CD4-positive, alpha-beta memory T cell (primary cell): ENCODE measurements at regions not wholly inside any gene's neighbourhood (a gene's known extent, or its start where the extent isn't known, plus 50 kb on each side); places are given as distances from the start of the nearest gene placed in this dataset.

ENCODE experiments used
- CTCF ChIA-PET: fragments of 350-600 bp; sonication (Branson Sonifier 250); formaldehyde crosslinking; loops from one replicate; lab custom pipeline; 2021; ENCODE audit warnings: inconsistent platforms; ENCODE audit not compliant: partially characterized antibody; lab: Charles Lee
- POLR2A ChIA-PET: fragments of 350-600 bp; sonication (Branson Sonifier 250); formaldehyde crosslinking; loops from one replicate; lab custom pipeline; 2021; ENCODE audit not compliant: partially characterized antibody; lab: Charles Lee
- DNase-seq, 5 donors: peaks; one replicate each; pipeline versions ENCODE4 v3.0.0 to v3.0.0-alpha.2; 2020 to 2022; ENCODE audit warnings: mixed read lengths in 1 of 5
- H3K27ac ChIP-seq: one replicate; pipeline ENCODE4 v1.7.0; 2013; ENCODE audit warnings: low read depth, low read length
- H3K27me3 ChIP-seq: 2 replicates; pipeline ENCODE4 v1.7.0; 2013; ENCODE audit warnings: mild to moderate bottlenecking, low read length, moderate library complexity; ENCODE audit not compliant: insufficient read depth
- H3K36me3 ChIP-seq: 2 replicates; pipeline ENCODE4 v1.7.0; 2013; ENCODE audit warnings: mild to moderate bottlenecking, low read length, moderate library complexity; ENCODE audit not compliant: insufficient read depth
- H3K4me1 ChIP-seq: 2 replicates; pipeline ENCODE4 v1.7.0; 2013; ENCODE audit warnings: mild to moderate bottlenecking, low read length, moderate library complexity; ENCODE audit not compliant: insufficient read depth
- H3K4me3 ChIP-seq, 2 donors: one replicate each; pipeline ENCODE4 v1.7.0; 2013; ENCODE audit warnings: low read length in 2 of 2, mild to moderate bottlenecking in 1 of 2
- H3K9me3 ChIP-seq, 2 donors: one replicate each; pipeline ENCODE4 v1.7.0; 2013; ENCODE audit warnings: low read length in 2 of 2, control low read depth in 1 of 2; ENCODE audit not compliant: control insufficient read depth in 1 of 2
- H3K27ac Mint-ChIP-seq, 7 donors: one replicate each; pipeline ENCODE4 v1.8.0; 2020 to 2021; ENCODE audit warnings: mixed read lengths in 7 of 7, mild to moderate bottlenecking in 6 of 7, inconsistent platforms in 3 of 7, moderate library complexity in 3 of 7
- H3K27me3 Mint-ChIP-seq, 2 donors: one replicate each; pipeline ENCODE4 v1.8.0; 2020 to 2021; ENCODE audit warnings: mixed read lengths in 2 of 2
- H3K36me3 Mint-ChIP-seq, 2 donors: one replicate each; pipeline ENCODE4 v1.8.0; 2020 to 2021; ENCODE audit warnings: mixed read lengths in 2 of 2, inconsistent platforms in 1 of 2, mild to moderate bottlenecking in 1 of 2
- H3K4me1 Mint-ChIP-seq, 4 donors: one replicate each; pipeline ENCODE4 v1.8.0; 2020 to 2021; ENCODE audit warnings: mixed read lengths in 4 of 4, mild to moderate bottlenecking in 1 of 4
- H3K4me3 Mint-ChIP-seq, 8 donors: one replicate each; pipeline ENCODE4 v1.8.0; 2020 to 2021; ENCODE audit warnings: mixed read lengths in 8 of 8, mild to moderate bottlenecking in 7 of 8, moderate library complexity in 6 of 8, inconsistent platforms in 3 of 8
- H3K9me3 Mint-ChIP-seq, 8 donors: one replicate each; pipeline ENCODE4 v1.8.0; 2020 to 2021; ENCODE audit warnings: mixed read lengths in 8 of 8, mild to moderate bottlenecking in 5 of 8, inconsistent platforms in 3 of 8, moderate library complexity in 1 of 8
- intact Hi-C: fragments of 100-400 bp; cut with micrococcal nuclease; formaldehyde crosslinking; loops from one replicate; pipeline ENCODE4 v1.15.1; 2023

GRCh38 chr5:56566374-56567249 is 248.7 kb upstream of the MAP3K1 start:
- no peaks in the 10 kb centered on the region for H3K27me3 ChIP-seq
- H3K27me3 Mint-ChIP-seq: no peaks in the 10 kb centered on the region
- H3K4me1 ChIP-seq: peaks cover 11% of the 10 kb centered on the region
- ChIA-PET POLR2A (interaction anchor here (0.7 kb wide), 1 partner anchor 22 kb away, joined by 3 read pairs; no protein-coding TSS in a partner anchor), CTCF (no interaction called here)
- H3K4me3 ChIP-seq: no peak overlapping the region
- no peak overlapping the region for H3K4me3 Mint-ChIP-seq
- H3K9me3 ChIP-seq: no peaks in the 10 kb centered on the region
- no peaks in the 10 kb centered on the region for H3K9me3 Mint-ChIP-seq
- no peak overlapping the region for H3K27ac Mint-ChIP-seq
- H3K27ac ChIP-seq: no peak overlapping the region
- DNase-seq: no peak
- H3K36me3 Mint-ChIP-seq: no peaks in the 10 kb centered on the region
- H3K36me3 ChIP-seq: no peaks in the 10 kb centered on the region
- peaks cover 12 to 15% (median 15%) of the 10 kb centered on the region in 4 donors for H3K4me1 Mint-ChIP-seq
- intact Hi-C loops: loop anchor here (10.0 kb wide), 1 partner anchor 1232 kb away; no protein-coding TSS in a partner anchor

DNA sequence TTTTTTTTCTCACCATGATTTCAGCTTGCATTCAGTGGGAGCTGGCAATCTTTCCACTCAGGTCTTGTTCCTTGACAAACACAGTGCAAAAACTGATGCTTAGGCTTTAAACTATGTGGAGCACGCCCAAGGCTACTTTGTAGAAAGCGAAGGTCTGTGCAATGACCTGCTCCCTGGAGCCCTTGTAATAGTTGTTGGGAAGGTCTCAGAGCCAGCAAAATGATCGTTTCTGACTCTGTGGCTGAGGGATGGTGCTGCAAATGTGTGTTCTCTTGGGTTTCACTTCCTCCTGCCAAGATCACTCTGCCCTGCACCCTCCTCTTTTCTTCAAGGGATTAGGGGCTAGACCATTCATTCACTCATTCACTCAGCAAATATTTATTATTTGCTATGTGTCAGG is 249.7 kb upstream of the MAP3K1 start:
- H3K36me3 ChIP-seq: no peaks in the 10 kb centered on the region
- ChIA-PET POLR2A (interaction anchor here (1.0 to 1.4 kb wide), 2 partner anchors 13 to 83 kb away, joined by 4 to 5 read pairs; no protein-coding TSS in a partner anchor), CTCF (interaction anchor here (1.2 to 1.4 kb wide), 2 partner anchors 86 to 572 kb away, joined by 3 read pairs; no protein-coding TSS in a partner anchor)
- intact Hi-C loops: loop anchor here (10.0 kb wide), 1 partner anchor 1231 kb away; no protein-coding TSS in a partner anchor
- DNase-seq: no peak
- H3K9me3 ChIP-seq: no peaks in the 10 kb centered on the region
- Mint-ChIP-seq H3K4me1 (peaks cover 12 to 17% (median 15%) of the 10 kb centered on the region in 4 donors), H3K27ac (no peak overlapping the region), H3K36me3 (no peaks in the 10 kb centered on the region), H3K9me3 (peaks cover 0 to under 1% (median 0%) of the 10 kb centered on the region in 8 donors), H3K27me3 (no peaks in the 10 kb centered on the region), H3K4me3 (peak overlapping the region in 1 of 8 donors; percentile 4)
- H3K27ac ChIP-seq: no peak overlapping the region
- H3K4me3 ChIP-seq: no peak overlapping the region
- peaks cover 11% of the 10 kb centered on the region for H3K4me1 ChIP-seq
- no peaks in the 10 kb centered on the region for H3K27me3 ChIP-seq

- H3K27ac ChIP-seq: no peak overlapping the region
- no peak for DNase-seq
- H3K4me3 ChIP-seq: no peak overlapping the region
- POLR2A ChIA-PET: interaction anchor here (1.0 to 1.4 kb wide), 3 partner anchors 14 to 83 kb away, joined by 4 to 5 read pairs (median 4); no protein-coding TSS in a partner anchor
- Mint-ChIP-seq H3K4me3 (no peak overlapping the region), H3K36me3 (no peaks in the 10 kb centered on the region), H3K27ac (no peak overlapping the region), H3K27me3 (no peaks in the 10 kb centered on the region), H3K9me3 (peaks cover 0 to 3% (median 0%) of the 10 kb centered on the region in 8 donors), H3K4me1 (peaks cover 12 to 18% (median 15%) of the 10 kb centered on the region in 4 donors)
- H3K36me3 ChIP-seq: no peaks in the 10 kb centered on the region
- H3K27me3 ChIP-seq: no peaks in the 10 kb centered on the region
- H3K4me1 ChIP-seq: peaks cover 11% of the 10 kb centered on the region
- CTCF ChIA-PET: interaction anchor here (1.2 to 1.4 kb wide), 2 partner anchors 85 to 573 kb away, joined by 3 read pairs; no protein-coding TSS in a partner anchor
- H3K9me3 ChIP-seq: no peaks in the 10 kb centered on the region
- intact Hi-C loops: loop anchor here (10.0 kb wide), 1 partner anchor 1230 kb away; no protein-coding TSS in a partner anchor
Observed at GRCh38 chr5:56565283-56565615, 250.1 kb upstream of the MAP3K1 start.

- H3K27ac Mint-ChIP-seq: no peak overlapping the region
- POLR2A ChIA-PET: interaction anchor here (1.0 to 1.4 kb wide), 3 partner anchors 14 to 84 kb away, joined by 4 to 5 read pairs (median 4); no protein-coding TSS in a partner anchor
Observed at GRCh38 chr5:56564541-56565282, 250.6 kb upstream of the MAP3K1 start.

GRCh38 chr5:56561455-56561854 is 253.9 kb upstream of the MAP3K1 start:
- intact Hi-C loops: loop anchor here (10.0 kb wide), 1 partner anchor 1227 kb away; no protein-coding TSS in a partner anchor

More at GRCh38 chr5:56564541-56565282, 250.6 kb upstream of the MAP3K1 start:
- Mint-ChIP-seq H3K9me3 (peaks cover 0 to 3% (median 0%) of the 10 kb centered on the region in 8 donors), H3K4me3 (no peak overlapping the region), H3K4me1 (peaks cover 12 to 18% (median 14%) of the 10 kb centered on the region in 4 donors), H3K36me3 (no peaks in the 10 kb centered on the region), H3K27me3 (no peaks in the 10 kb centered on the region)
- intact Hi-C loops: loop anchor here (10.0 kb wide), 1 partner anchor 1230 kb away; no protein-coding TSS in a partner anchor
- CTCF ChIA-PET: interaction anchor here (0.5 to 1.4 kb wide), 3 partner anchors 20 to 573 kb away, joined by 3 read pairs; no protein-coding TSS in a partner anchor
- Histone ChIP-seq H3K27ac (no peak overlapping the region), H3K4me3 (no peak overlapping the region), H3K9me3 (no peaks in the 10 kb centered on the region), H3K27me3 (no peaks in the 10 kb centered on the region), H3K36me3 (no peaks in the 10 kb centered on the region), H3K4me1 (peaks cover 11% of the 10 kb centered on the region)
- no peak for DNase-seq

GRCh38 chr5:56558131-56558745 is 257.1 kb upstream of the MAP3K1 start:
- POLR2A ChIA-PET: interaction anchor here (0.7 kb wide), 1 partner anchor 143 kb away, joined by 4 read pairs; no protein-coding TSS in a partner anchor
- peak overlapping the region in 1 of 7 donors; percentile 7 for H3K27ac Mint-ChIP-seq
- CTCF ChIA-PET: no interaction called here

More at GRCh38 chr5:56561455-56561854, 253.9 kb upstream of the MAP3K1 start:
- Mint-ChIP-seq H3K4me1 (peaks cover 12 to 18% (median 14%) of the 10 kb centered on the region in 4 donors), H3K36me3 (no peaks in the 10 kb centered on the region), H3K4me3 (no peak overlapping the region), H3K27me3 (no peaks in the 10 kb centered on the region), H3K27ac (no peak overlapping the region), H3K9me3 (peaks cover 0 to 3% (median 0%) of the 10 kb centered on the region in 8 donors)
- H3K36me3 ChIP-seq: no peaks in the 10 kb centered on the region
- ChIA-PET POLR2A (no interaction called here), CTCF (interaction anchor here (1.2 kb wide), 1 partner anchor 10 kb away, joined by 3 read pairs; no protein-coding TSS in a partner anchor)
- H3K27me3 ChIP-seq: no peaks in the 10 kb centered on the region
- H3K9me3 ChIP-seq: no peaks in the 10 kb centered on the region
- H3K27ac ChIP-seq: no peak overlapping the region
- DNase-seq: no peak
- H3K4me3 ChIP-seq: no peak overlapping the region
- peaks cover 11% of the 10 kb centered on the region for H3K4me1 ChIP-seq

More at GRCh38 chr5:56558131-56558745, 257.1 kb upstream of the MAP3K1 start:
- no peaks in the 10 kb centered on the region for H3K36me3 Mint-ChIP-seq
- no peaks in the 10 kb centered on the region for H3K27me3 ChIP-seq
- no peak overlapping the region for H3K4me3 ChIP-seq
- no peaks in the 10 kb centered on the region for H3K9me3 ChIP-seq
- peaks cover 0 to 2% of the 10 kb centered on the region in 2 donors for H3K27me3 Mint-ChIP-seq
- no peak for DNase-seq
- intact Hi-C loops: no loop called here
- H3K9me3 Mint-ChIP-seq: peaks cover 0 to 3% (median 0%) of the 10 kb centered on the region in 8 donors
- H3K4me3 Mint-ChIP-seq: no peak overlapping the region
- peaks cover 0 to 4% (median 0%) of the 10 kb centered on the region in 4 donors for H3K4me1 Mint-ChIP-seq
- H3K4me1 ChIP-seq: no peaks in the 10 kb centered on the region
- no peaks in the 10 kb centered on the region for H3K36me3 ChIP-seq
- no peak overlapping the region for H3K27ac ChIP-seq
